Keratinocyte (primary cell): ENCODE measurements at regions not wholly inside any gene's neighbourhood (a gene's known extent, or its start where the extent isn't known, plus 50 kb on each side); places are given as distances from the start of the nearest gene placed in this dataset.

Source experiments
- DNase-seq: peaks from one replicate; pipeline ENCODE4 v3.0.0-alpha.2; 2011; ENCODE audit warnings: low read depth, missing footprints, low spot score
- FAIRE-seq: peaks from 2 replicates; lab custom pipeline; 2011; peaks lifted over from hg19 to GRCh38; lab: Jason Lieb, UNC
- H2AFZ ChIP-seq: 2 replicates; pipeline ENCODE4 v1.6.0; 2012; ENCODE audit warnings: low read length, control low read depth, inconsistent platforms; ENCODE audit not compliant: control insufficient read depth
- H3K27ac ChIP-seq: 2 replicates; pipeline ENCODE4 v1.5.1; 2011; ENCODE audit warnings: low read length; ENCODE audit not compliant: control insufficient read depth, insufficient read depth
- H3K27me3 ChIP-seq: 3 replicates; pipeline ENCODE4 v1.6.0; 2011; ENCODE audit warnings: low read length; ENCODE audit not compliant: control insufficient read depth, insufficient read depth; ENCODE audit errors: extremely low read depth
- H3K36me3 ChIP-seq, 2 experiments: 2 replicates in 1 of 2; 3 replicates in 1 of 2; pipeline ENCODE4 v1.5.1; 2011; ENCODE audit warnings: low read length in 2 of 2, mild to moderate bottlenecking in 1 of 2; ENCODE audit not compliant: control insufficient read depth in 2 of 2, insufficient read depth in 2 of 2; ENCODE audit errors: extremely low read depth in 1 of 2
- H3K4me1 ChIP-seq: 3 replicates; pipeline ENCODE4 v1.5.1; 2011; ENCODE audit warnings: low read length; ENCODE audit not compliant: control insufficient read depth, insufficient read depth; ENCODE audit errors: extremely low read depth
- H3K4me2 ChIP-seq: 3 replicates; pipeline ENCODE4 v1.6.0; 2011; ENCODE audit warnings: low read depth, low read length; ENCODE audit not compliant: control insufficient read depth, insufficient read depth; ENCODE audit errors: extremely low read depth
- H3K4me3 ChIP-seq, 3 experiments: fragments of 200-600 bp in 1 of 3; sonication (generic) in 1 of 3; 2 replicates in 2 of 3; 3 replicates in 1 of 3; pipeline ENCODE4 v1.5.1; 2011 to 2016; ENCODE audit warnings: low read length in 3 of 3, mild to moderate bottlenecking in 3 of 3, control low read depth in 2 of 3, inconsistent platforms in 1 of 3, low read depth in 1 of 3, mixed read lengths in 1 of 3, mixed run types in 1 of 3, moderate library complexity in 1 of 3; ENCODE audit not compliant: control insufficient read depth in 2 of 3, insufficient read depth in 2 of 3; ENCODE audit errors: extremely low read depth in 1 of 3
- H3K79me2 ChIP-seq: 2 replicates; pipeline ENCODE4 v1.6.0; 2012; ENCODE audit warnings: low read length; ENCODE audit not compliant: control insufficient read depth, insufficient read depth
- H3K9ac ChIP-seq: 3 replicates; pipeline ENCODE4 v1.6.0; 2011; ENCODE audit warnings: low read length; ENCODE audit not compliant: control insufficient read depth, insufficient read depth; ENCODE audit errors: extremely low read depth
- H3K9me1 ChIP-seq: 3 replicates; pipeline ENCODE4 v1.6.0; 2011; ENCODE audit warnings: low read length; ENCODE audit not compliant: control insufficient read depth, insufficient read depth; ENCODE audit errors: extremely low read depth
- H3K9me3 ChIP-seq: 2 replicates; pipeline ENCODE4 v1.5.1; 2012; ENCODE audit warnings: low read depth, low read length; ENCODE audit not compliant: control insufficient read depth
- H4K20me1 ChIP-seq: 3 replicates; pipeline ENCODE4 v1.6.0; 2011; ENCODE audit warnings: low read length; ENCODE audit not compliant: control insufficient read depth, insufficient read depth; ENCODE audit errors: extremely low read depth
- EZH2 ChIP-seq: IDR thresholded peaks from one replicate; pipeline ENCODE4 v1.6.1; 2012; ENCODE audit warnings: inconsistent platforms, mild to moderate bottlenecking, low read length, moderate library complexity
- dilution Hi-C: fragments of 300-500 bp; cut with MboI; formaldehyde crosslinking; loops from one replicate; pipeline ENCODE4 v1.7.0; 2020; ENCODE audit warnings: low sequenced_read_pairs; ENCODE audit not compliant: extremely low pct_ligation_motif_present
- TF ChIP-seq, protein P1 (sequence below), 3 experiments: IDR thresholded peaks in 1 of 3; conservative IDR thresholded peaks in 1 of 3; optimal IDR thresholded peaks in 1 of 3; 2 replicates in 2 of 3; 3 replicates in 1 of 3; pipeline versions ENCODE3 to v1.5.1; 2011; ENCODE audit warnings: low read length in 3 of 3, mild to moderate bottlenecking in 3 of 3, moderate library complexity in 2 of 3, control low read depth in 1 of 3, inconsistent platforms in 1 of 3; ENCODE audit not compliant: insufficient read depth in 2 of 3; ENCODE audit errors: extremely low read depth in 1 of 3

GRCh38 chr2:191512874-191513273, 165.1 kb upstream of the NABP1 start:
- no peak overlapping the region for H2AFZ ChIP-seq
- no peak overlapping the region for H3K4me3 ChIP-seq
- H3K36me3 ChIP-seq = no peaks in the 10 kb centered on the region
- no peak for FAIRE-seq
- no peaks in the 10 kb centered on the region for H3K4me1 ChIP-seq
- H4K20me1 ChIP-seq = no peaks in the 10 kb centered on the region
- H3K9me3 ChIP-seq = no peaks in the 10 kb centered on the region
- no peaks in the 10 kb centered on the region for H3K27me3 ChIP-seq
- H3K79me2 ChIP-seq = no peaks in the 10 kb centered on the region
- DNase-seq = no peak
- H3K9ac ChIP-seq = no peak overlapping the region
- dilution Hi-C loops = no loop called here
- no peak overlapping the region for H3K4me2 ChIP-seq
- TF ChIP-seq EZH2 = no peak
- TF ChIP-seq, protein P1, sequence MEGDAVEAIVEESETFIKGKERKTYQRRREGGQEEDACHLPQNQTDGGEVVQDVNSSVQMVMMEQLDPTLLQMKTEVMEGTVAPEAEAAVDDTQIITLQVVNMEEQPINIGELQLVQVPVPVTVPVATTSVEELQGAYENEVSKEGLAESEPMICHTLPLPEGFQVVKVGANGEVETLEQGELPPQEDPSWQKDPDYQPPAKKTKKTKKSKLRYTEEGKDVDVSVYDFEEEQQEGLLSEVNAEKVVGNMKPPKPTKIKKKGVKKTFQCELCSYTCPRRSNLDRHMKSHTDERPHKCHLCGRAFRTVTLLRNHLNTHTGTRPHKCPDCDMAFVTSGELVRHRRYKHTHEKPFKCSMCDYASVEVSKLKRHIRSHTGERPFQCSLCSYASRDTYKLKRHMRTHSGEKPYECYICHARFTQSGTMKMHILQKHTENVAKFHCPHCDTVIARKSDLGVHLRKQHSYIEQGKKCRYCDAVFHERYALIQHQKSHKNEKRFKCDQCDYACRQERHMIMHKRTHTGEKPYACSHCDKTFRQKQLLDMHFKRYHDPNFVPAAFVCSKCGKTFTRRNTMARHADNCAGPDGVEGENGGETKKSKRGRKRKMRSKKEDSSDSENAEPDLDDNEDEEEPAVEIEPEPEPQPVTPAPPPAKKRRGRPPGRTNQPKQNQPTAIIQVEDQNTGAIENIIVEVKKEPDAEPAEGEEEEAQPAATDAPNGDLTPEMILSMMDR (optimal IDR thresholded peaks at IDR 0.05 in 1 of 3, IDR thresholded peaks at IDR 0.05 in 1 of 3, conservative IDR thresholded peaks at IDR 0.05 in 1 of 3; ENCODE audit: extremely low read depth in 1 of 3, insufficient read depth in 2 of 3, low read length in 3 of 3) = no peak
- H3K27ac ChIP-seq = no peak overlapping the region
- H3K9me1 ChIP-seq = no peaks in the 10 kb centered on the region

GRCh38 chr2:191514613-191515012, 163.3 kb upstream of the NABP1 start:
- no peak for FAIRE-seq

More at GRCh38 chr2:191514613-191515012, 163.3 kb upstream of the NABP1 start:
- no peak for TF ChIP-seq EZH2
- TF ChIP-seq, protein P1 (optimal IDR thresholded peaks at IDR 0.05 in 1 of 3, IDR thresholded peaks at IDR 0.05 in 1 of 3, conservative IDR thresholded peaks at IDR 0.05 in 1 of 3; ENCODE audit: extremely low read depth in 1 of 3, insufficient read depth in 2 of 3, low read length in 3 of 3) = no peak
- Histone ChIP-seq H3K27me3 (no peaks in the 10 kb centered on the region), H3K36me3 (no peaks in the 10 kb centered on the region), H3K79me2 (no peaks in the 10 kb centered on the region), H3K9me3 (no peaks in the 10 kb centered on the region), H3K4me3 (no peak overlapping the region), H3K9me1 (no peaks in the 10 kb centered on the region), H3K4me1 (no peaks in the 10 kb centered on the region), H3K4me2 (no peak overlapping the region), H2AFZ (no peak overlapping the region), H4K20me1 (no peaks in the 10 kb centered on the region), H3K27ac (no peak overlapping the region), H3K9ac (no peak overlapping the region)
- dilution Hi-C loops = no loop called here
- DNase-seq = no peak
